ENCODE measurements at regions not wholly inside any gene's neighbourhood (a gene's known extent, or its start where the extent isn't known, plus 50 kb on each side); places are given as distances from the start of the nearest gene placed in this dataset.
"Not testable (repeated sequence)": the region's sequence is repeated elsewhere in the genome, so short reads cannot be mapped to it uniquely, and the experiment has no call there.

DNA sequence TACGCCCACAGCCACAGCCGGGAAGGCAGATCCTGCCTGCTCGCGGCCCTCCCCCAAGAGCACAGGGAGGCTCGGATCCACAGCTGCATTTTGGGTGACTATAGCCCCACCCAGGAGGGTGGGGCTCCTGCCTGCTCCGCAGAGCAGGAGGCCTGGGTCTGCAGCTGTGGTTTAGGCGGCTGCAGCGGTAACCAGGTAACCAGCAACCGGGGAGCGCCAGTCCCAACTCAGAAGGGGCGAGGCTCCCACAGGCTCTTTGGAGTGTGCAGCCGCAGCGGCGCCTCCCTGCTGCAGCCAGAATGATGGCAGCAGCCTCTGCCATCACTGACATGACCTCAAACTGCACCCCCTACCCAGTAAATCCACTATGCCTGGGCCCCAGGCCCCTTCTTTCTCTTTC is 148.0 kb upstream of the F9 start:
- intact Hi-C loops (cut with micrococcal nuclease) = no loop called here
- Histone ChIP-seq H2AFZ (ENCODE audit: low read length) (no peak overlapping the region), H3K9ac (ENCODE audit: low read length) (no peak overlapping the region), H3K4me2 (ENCODE audit: low read length) (no peak overlapping the region), H3F3A (ENCODE audit: low read length, unreplicated experiment) (no peaks in the 10 kb centered on the region), H3K27me3 (ENCODE audit: low read length) (no peaks in the 10 kb centered on the region), H3K4me1 (ENCODE audit: insufficient read depth, low read length) (no peaks in the 10 kb centered on the region), H3K9me2 (replicated peaks; ENCODE audit: low read length) (no peaks in the 10 kb centered on the region), H3K4me3 (ENCODE audit: low read length) (no peak overlapping the region), H3K9me3 (ENCODE audit: low read length) (no peaks in the 10 kb centered on the region), H3K79me2 (ENCODE audit: low read length) (no peaks in the 10 kb centered on the region), H3K27ac (ENCODE audit: low read length) (no peak overlapping the region), H4K20me1 (ENCODE audit: low read length) (no peaks in the 10 kb centered on the region), H3K36me3 (ENCODE audit: low read depth, low read length) (no peaks in the 10 kb centered on the region)
- ATAC-seq (no peak), DNase-seq (no peak)
- no TSS peak for BruUV-seq (replicated peaks)
- CTCF ChIA-PET = no interaction called here
- POLR2A ChIA-PET (ENCODE audit: unreplicated experiment) = no interaction called here
- TF ChIP-seq, protein P1, sequence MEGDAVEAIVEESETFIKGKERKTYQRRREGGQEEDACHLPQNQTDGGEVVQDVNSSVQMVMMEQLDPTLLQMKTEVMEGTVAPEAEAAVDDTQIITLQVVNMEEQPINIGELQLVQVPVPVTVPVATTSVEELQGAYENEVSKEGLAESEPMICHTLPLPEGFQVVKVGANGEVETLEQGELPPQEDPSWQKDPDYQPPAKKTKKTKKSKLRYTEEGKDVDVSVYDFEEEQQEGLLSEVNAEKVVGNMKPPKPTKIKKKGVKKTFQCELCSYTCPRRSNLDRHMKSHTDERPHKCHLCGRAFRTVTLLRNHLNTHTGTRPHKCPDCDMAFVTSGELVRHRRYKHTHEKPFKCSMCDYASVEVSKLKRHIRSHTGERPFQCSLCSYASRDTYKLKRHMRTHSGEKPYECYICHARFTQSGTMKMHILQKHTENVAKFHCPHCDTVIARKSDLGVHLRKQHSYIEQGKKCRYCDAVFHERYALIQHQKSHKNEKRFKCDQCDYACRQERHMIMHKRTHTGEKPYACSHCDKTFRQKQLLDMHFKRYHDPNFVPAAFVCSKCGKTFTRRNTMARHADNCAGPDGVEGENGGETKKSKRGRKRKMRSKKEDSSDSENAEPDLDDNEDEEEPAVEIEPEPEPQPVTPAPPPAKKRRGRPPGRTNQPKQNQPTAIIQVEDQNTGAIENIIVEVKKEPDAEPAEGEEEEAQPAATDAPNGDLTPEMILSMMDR (conservative IDR thresholded peaks at IDR 0.05; ENCODE audit: low read depth, low read length) = no peak
- no peak for TF ChIP-seq EZH2 (IDR thresholded peaks at IDR 0.05; ENCODE audit: low read length, unreplicated experiment)
- TF ChIP-seq EZH2phosphoT487 (IDR thresholded peaks at IDR 0.05; ENCODE audit: borderline replicate concordance, low read length) = no peak

DNA sequence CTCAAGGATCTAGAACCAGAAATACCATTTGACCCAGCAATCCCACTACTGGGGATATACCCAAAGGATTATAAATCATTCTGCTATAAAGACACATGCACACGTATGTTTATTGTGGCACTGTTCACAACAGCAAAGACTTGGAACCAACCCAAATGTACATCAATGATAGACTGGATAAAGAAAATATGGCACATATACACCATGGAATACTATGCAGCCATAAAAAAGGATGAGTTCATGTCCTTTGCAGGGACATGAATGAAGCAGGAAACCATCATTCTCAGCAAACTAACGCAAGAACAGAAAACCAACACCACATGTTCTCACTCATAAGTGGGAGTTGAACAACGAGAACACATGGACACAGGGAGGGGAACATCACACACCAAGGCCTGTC is 154.0 kb upstream of the F9 start:
- H3K9me3 ChIP-seq (ENCODE audit: low read length); POLR2A ChIA-PET (ENCODE audit: unreplicated experiment); H3K79me2 ChIP-seq (ENCODE audit: low read length); H3K27me3 ChIP-seq (ENCODE audit: low read length); ATAC-seq; BruUV-seq (replicated peaks); H3K4me2 ChIP-seq (ENCODE audit: low read length); H3K4me1 ChIP-seq (ENCODE audit: insufficient read depth, low read length); H3K4me3 ChIP-seq (ENCODE audit: low read length); H3K9ac ChIP-seq (ENCODE audit: low read length); H3K36me3 ChIP-seq (ENCODE audit: low read depth, low read length); DNase-seq; H2AFZ ChIP-seq (ENCODE audit: low read length); CTCF ChIA-PET; intact Hi-C loops (cut with micrococcal nuclease); H4K20me1 ChIP-seq (ENCODE audit: low read length); H3K9me2 ChIP-seq (replicated peaks; ENCODE audit: low read length); H3K27ac ChIP-seq (ENCODE audit: low read length); H3F3A ChIP-seq (ENCODE audit: low read length, unreplicated experiment): not testable (repeated sequence)

DNA sequence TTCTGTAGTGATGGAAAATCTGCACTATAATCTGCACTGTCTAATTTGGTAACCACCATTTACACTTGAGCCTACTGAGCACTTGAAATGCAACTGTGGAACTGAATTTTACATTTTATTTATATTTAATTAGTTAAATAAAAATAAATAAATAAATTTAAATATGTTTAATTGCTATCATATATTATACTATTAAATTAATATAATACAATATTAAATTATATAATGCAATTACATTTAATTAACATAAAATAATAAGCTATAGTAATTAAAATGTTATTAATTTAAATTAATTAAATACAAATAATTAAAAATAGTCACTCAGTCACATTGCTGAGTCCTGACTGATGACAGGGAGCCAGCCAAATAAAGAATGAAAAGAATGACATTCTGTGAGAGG is 170.2 kb upstream of the F9 start:
- no peak overlapping the region for H3K9ac ChIP-seq (ENCODE audit: low read length)
- no peaks in the 10 kb centered on the region for H3K9me2 ChIP-seq (replicated peaks; ENCODE audit: low read length)
- no peak overlapping the region for H3K4me3 ChIP-seq (ENCODE audit: low read length)
- H3K4me2 ChIP-seq (ENCODE audit: low read length) = no peak overlapping the region
- no peaks in the 10 kb centered on the region for H3K9me3 ChIP-seq (ENCODE audit: low read length)
- no peak for DNase-seq
- no peak for ATAC-seq
- POLR2A ChIA-PET (ENCODE audit: unreplicated experiment) = no interaction called here
- no peaks in the 10 kb centered on the region for H3F3A ChIP-seq (ENCODE audit: low read length, unreplicated experiment)
- CTCF ChIA-PET = no interaction called here
- no peak overlapping the region for H3K27ac ChIP-seq (ENCODE audit: low read length)
- no peak overlapping the region for H2AFZ ChIP-seq (ENCODE audit: low read length)
- BruUV-seq (replicated peaks) = no TSS peak
- H3K79me2 ChIP-seq (ENCODE audit: low read length) = no peaks in the 10 kb centered on the region
- TF ChIP-seq EZH2 (IDR thresholded peaks at IDR 0.05; ENCODE audit: low read length, unreplicated experiment) = no peak
- TF ChIP-seq, protein P1 (conservative IDR thresholded peaks at IDR 0.05; ENCODE audit: low read depth, low read length) = no peak
- no peak for TF ChIP-seq EZH2phosphoT487 (IDR thresholded peaks at IDR 0.05; ENCODE audit: borderline replicate concordance, low read length)
- no peaks in the 10 kb centered on the region for H3K4me1 ChIP-seq (ENCODE audit: insufficient read depth, low read length)
- H3K27me3 ChIP-seq (ENCODE audit: low read length) = no peaks in the 10 kb centered on the region
- no peaks in the 10 kb centered on the region for H3K36me3 ChIP-seq (ENCODE audit: low read depth, low read length)
- intact Hi-C loops (cut with micrococcal nuclease) = no loop called here
- no peaks in the 10 kb centered on the region for H4K20me1 ChIP-seq (ENCODE audit: low read length)

DNA sequence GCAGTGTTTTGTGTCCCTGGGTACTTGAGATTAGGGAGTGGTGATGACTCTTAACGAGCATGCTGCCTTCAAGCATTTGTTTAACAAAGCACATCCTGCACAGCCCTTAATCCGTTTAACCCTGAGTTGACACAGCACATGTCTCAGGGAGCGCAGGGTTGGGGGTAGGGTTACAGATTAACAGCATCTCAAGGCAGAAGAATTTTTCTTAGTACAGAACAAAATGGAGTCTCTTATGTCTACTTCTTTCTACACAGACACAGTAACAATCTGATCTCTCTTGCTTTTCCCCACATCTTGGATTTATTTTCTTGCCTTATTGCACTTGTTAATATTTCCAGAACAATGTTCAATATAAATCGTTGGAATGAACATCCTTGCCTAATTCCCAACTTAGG is 187.9 kb upstream of the F9 start:
- intact Hi-C loops (cut with micrococcal nuclease); H3K4me3 ChIP-seq (ENCODE audit: low read length); H3K4me1 ChIP-seq (ENCODE audit: insufficient read depth, low read length); ATAC-seq; H3K9me2 ChIP-seq (replicated peaks; ENCODE audit: low read length); H3K36me3 ChIP-seq (ENCODE audit: low read depth, low read length); BruUV-seq (replicated peaks); H2AFZ ChIP-seq (ENCODE audit: low read length); H3K9me3 ChIP-seq (ENCODE audit: low read length); H3K4me2 ChIP-seq (ENCODE audit: low read length); CTCF ChIA-PET; H3F3A ChIP-seq (ENCODE audit: low read length, unreplicated experiment); DNase-seq; H3K79me2 ChIP-seq (ENCODE audit: low read length); H3K9ac ChIP-seq (ENCODE audit: low read length); POLR2A ChIA-PET (ENCODE audit: unreplicated experiment); H4K20me1 ChIP-seq (ENCODE audit: low read length); H3K27ac ChIP-seq (ENCODE audit: low read length): not testable (repeated sequence)
- H3K27me3 ChIP-seq (ENCODE audit: low read length) = peaks cover 23% of the 10 kb centered on the region

DNA sequence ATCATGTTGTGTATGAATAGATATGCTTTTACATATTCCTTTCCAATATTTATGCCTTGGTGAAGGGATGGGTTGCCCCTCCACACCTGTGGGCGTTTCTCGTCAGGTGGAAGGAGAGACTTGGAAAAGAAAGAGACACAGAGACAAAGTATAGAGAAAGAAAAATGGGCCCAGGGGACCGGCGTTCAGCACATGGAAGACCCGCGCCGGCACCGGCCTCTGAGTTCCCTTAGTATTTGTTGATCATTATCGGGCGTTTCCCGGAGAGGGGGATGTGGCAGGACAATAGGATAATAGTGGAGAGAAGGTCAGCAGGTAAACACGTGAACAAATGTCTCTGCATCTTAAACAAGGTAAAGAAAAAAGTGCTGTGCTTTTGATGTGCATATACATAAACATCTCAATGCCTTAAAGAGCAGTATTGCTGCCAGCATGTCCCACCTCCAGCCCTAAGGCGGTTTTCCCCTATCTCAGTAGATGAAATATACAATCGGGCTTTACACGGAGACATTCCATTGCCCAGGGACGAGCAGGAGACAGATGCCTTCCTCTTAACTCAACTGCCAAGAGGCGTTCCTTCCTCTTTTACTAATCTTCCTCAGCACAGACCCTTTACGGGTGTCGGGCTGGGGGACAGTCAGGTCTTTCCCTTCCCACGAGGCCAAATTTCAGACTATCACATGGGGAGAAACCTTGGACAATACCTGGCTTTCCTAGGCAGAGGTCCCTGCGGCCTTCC is 188.5 kb upstream of the F9 start:
- H3K9me2 ChIP-seq (replicated peaks; ENCODE audit: low read length); H3K4me1 ChIP-seq (ENCODE audit: insufficient read depth, low read length); H3K9ac ChIP-seq (ENCODE audit: low read length); H3K27ac ChIP-seq (ENCODE audit: low read length); H3K36me3 ChIP-seq (ENCODE audit: low read depth, low read length); BruUV-seq (replicated peaks); H2AFZ ChIP-seq (ENCODE audit: low read length); H3K4me3 ChIP-seq (ENCODE audit: low read length); H3K9me3 ChIP-seq (ENCODE audit: low read length); H4K20me1 ChIP-seq (ENCODE audit: low read length); ATAC-seq; CTCF ChIA-PET; POLR2A ChIA-PET (ENCODE audit: unreplicated experiment); intact Hi-C loops (cut with micrococcal nuclease); H3F3A ChIP-seq (ENCODE audit: low read length, unreplicated experiment); H3K4me2 ChIP-seq (ENCODE audit: low read length); DNase-seq; H3K79me2 ChIP-seq (ENCODE audit: low read length): not testable (repeated sequence)
- peaks cover 23% of the 10 kb centered on the region for H3K27me3 ChIP-seq (ENCODE audit: low read length)
